GM12892 (cell line): ENCODE measurements at regions not wholly inside any gene's neighbourhood (a gene's known extent, or its start where the extent isn't known, plus 50 kb on each side); places are given as distances from the start of the nearest gene placed in this dataset.

Experiments
- POLR2A ChIP-seq: IDR thresholded peaks from 2 replicates; pipeline ENCODE4 v1.6.1; 2011; ENCODE audit warnings: low read depth, low read length, control low read depth
- POLR2AphosphoS5 ChIP-seq: IDR thresholded peaks from 2 replicates; pipeline ENCODE4 v1.6.1; 2011; ENCODE audit warnings: low read depth, low read length, control low read depth
- TAF1 ChIP-seq: IDR thresholded peaks from 2 replicates; pipeline ENCODE4 v1.6.1; 2011; ENCODE audit warnings: low read depth, mild to moderate bottlenecking, control low read depth, low read length, borderline replicate concordance

DNA sequence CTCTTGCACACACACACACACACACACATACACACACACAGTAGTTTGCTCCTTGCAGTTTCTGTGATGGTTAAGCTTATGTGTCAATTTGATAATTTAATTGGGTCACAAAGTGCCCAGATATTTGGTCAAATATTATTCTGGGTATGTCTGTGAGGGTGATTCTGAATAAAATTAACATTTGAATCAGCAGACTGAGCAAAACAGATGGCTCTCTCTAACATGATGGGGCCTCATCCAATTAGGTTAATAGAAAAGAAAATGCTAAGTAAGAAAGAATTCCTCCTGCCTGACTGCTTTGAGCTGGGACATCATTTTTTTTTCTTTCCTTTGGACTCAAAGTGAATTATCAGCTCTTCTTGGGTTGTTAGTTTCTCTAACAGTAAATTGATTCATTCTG, 191.2 kb upstream of the INTU start:
- TF ChIP-seq POLR2A: no peak
- no peak for TF ChIP-seq TAF1
- no peak for TF ChIP-seq POLR2AphosphoS5
